ENCODE measurements at regions not wholly inside any gene's neighbourhood (a gene's known extent, or its start where the extent isn't known, plus 50 kb on each side); places are given as distances from the start of the nearest gene placed in this dataset.

- TF ChIP-seq, protein P1, sequence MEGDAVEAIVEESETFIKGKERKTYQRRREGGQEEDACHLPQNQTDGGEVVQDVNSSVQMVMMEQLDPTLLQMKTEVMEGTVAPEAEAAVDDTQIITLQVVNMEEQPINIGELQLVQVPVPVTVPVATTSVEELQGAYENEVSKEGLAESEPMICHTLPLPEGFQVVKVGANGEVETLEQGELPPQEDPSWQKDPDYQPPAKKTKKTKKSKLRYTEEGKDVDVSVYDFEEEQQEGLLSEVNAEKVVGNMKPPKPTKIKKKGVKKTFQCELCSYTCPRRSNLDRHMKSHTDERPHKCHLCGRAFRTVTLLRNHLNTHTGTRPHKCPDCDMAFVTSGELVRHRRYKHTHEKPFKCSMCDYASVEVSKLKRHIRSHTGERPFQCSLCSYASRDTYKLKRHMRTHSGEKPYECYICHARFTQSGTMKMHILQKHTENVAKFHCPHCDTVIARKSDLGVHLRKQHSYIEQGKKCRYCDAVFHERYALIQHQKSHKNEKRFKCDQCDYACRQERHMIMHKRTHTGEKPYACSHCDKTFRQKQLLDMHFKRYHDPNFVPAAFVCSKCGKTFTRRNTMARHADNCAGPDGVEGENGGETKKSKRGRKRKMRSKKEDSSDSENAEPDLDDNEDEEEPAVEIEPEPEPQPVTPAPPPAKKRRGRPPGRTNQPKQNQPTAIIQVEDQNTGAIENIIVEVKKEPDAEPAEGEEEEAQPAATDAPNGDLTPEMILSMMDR (IDR thresholded peaks at IDR 0.05), result no peak
- no peak for TF ChIP-seq POLR2A (IDR thresholded peaks at IDR 0.05)
Observed at GRCh38 chr11:69409812-69410645, 71.4 kb upstream of the LINC01488 start.
